Osteocyte (in vitro differentiated cells): ENCODE measurements at regions not wholly inside any gene's neighbourhood (a gene's known extent, or its start where the extent isn't known, plus 50 kb on each side); places are given as distances from the start of the nearest gene placed in this dataset.

ENCODE experiments used
- DNase-seq: peaks from one replicate; pipeline ENCODE4 v3.0.0; 2021; ENCODE audit warnings: mixed read lengths; ENCODE audit not compliant: unreplicated experiment; ENCODE audit errors: extremely low spot score
- H3K27ac Mint-ChIP-seq: one replicate; pipeline ENCODE4 v1.8.0; 2021; ENCODE audit warnings: mild to moderate bottlenecking, mixed read lengths; ENCODE audit not compliant: unreplicated experiment
- H3K27me3 Mint-ChIP-seq: one replicate; pipeline ENCODE4 v1.8.0; 2021; ENCODE audit warnings: mixed read lengths; ENCODE audit not compliant: unreplicated experiment
- H3K36me3 Mint-ChIP-seq: one replicate; pipeline ENCODE4 v1.8.0; 2021; ENCODE audit warnings: mixed read lengths; ENCODE audit not compliant: unreplicated experiment
- H3K4me1 Mint-ChIP-seq: one replicate; pipeline ENCODE4 v1.8.0; 2021; ENCODE audit warnings: mixed read lengths; ENCODE audit not compliant: unreplicated experiment
- H3K4me3 Mint-ChIP-seq: one replicate; pipeline ENCODE4 v1.8.0; 2021; ENCODE audit warnings: mild to moderate bottlenecking, moderate library complexity, mixed read lengths; ENCODE audit not compliant: unreplicated experiment
- H3K9me3 Mint-ChIP-seq: one replicate; pipeline ENCODE4 v1.8.0; 2021; ENCODE audit warnings: mixed read lengths; ENCODE audit not compliant: unreplicated experiment
- TF ChIP-seq, protein P1 (sequence below): fragments of 200-600 bp; sonication (generic); IDR thresholded peaks from 2 replicates; pipeline ENCODE4 v1.5.0; 2021; ENCODE audit warnings: antibody characterized with exemption, mild to moderate bottlenecking, moderate library complexity

DNA sequence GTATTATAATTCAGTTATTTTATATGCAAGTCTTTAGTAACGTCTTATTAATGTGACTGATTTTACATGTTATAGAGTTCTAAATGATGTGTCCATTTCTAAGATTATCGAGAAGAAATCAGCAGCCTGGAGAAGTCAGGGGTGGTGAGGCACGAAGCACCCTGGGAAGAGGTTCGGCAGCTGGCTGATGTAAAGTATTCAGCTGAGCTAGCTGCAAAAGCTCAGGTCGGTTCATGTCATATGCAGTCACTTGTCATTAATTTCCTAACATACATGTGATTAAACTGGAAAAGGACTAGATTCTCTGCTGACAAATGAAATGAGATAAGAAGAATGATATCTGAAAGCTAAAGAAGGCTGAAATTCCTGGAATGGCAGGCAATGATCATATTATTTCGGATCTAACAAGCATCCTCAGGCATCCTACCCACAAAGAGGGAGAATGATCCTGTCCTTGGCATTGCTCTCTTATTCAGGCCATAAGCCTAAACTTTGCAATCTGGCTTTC lies 383.0 kb upstream of the SLITRK1 start:
- no peaks in the 10 kb centered on the region for H3K36me3 Mint-ChIP-seq
- no peaks in the 10 kb centered on the region for H3K9me3 Mint-ChIP-seq

DNA sequence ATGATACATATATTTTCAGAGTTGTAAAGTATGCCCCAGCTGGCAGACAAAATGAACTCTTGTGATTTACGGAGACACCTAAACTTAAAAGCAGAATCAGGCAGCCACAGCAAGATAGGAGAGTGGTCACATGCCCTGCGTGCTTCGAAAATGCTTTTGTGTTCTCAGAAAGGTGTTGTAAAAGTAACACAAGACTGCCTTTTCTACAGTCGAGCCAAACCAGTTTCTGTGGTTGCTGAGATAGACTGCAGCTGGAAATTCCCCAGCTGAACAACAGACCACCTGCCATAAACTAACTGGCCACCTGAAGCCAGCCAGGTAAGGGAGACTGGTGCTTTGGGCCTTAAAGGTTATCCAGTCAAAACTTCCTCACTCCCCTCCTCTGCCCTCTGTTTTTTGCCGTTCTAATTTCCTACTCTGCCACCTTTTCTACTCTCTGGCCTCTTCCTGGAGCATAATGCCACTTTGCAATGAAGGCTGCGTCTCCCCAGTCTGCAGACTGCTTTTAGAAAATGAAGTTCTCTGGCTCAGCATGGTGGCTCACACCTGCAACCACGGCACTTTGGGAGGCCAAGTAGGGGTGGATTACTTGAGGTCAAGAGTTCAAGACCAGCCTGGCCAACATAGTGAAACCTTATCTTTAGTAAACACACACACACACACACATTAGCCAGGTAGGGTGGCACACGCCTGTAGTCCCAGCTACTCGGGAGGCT lies 381.2 kb upstream of the SLITRK1 start:
- Mint-ChIP-seq H3K27ac (no peak overlapping the region), H3K9me3 (no peaks in the 10 kb centered on the region), H3K4me3 (no peak overlapping the region), H3K27me3 (no peaks in the 10 kb centered on the region), H3K36me3 (no peaks in the 10 kb centered on the region), H3K4me1 (no peaks in the 10 kb centered on the region)
- TF ChIP-seq, protein P1, sequence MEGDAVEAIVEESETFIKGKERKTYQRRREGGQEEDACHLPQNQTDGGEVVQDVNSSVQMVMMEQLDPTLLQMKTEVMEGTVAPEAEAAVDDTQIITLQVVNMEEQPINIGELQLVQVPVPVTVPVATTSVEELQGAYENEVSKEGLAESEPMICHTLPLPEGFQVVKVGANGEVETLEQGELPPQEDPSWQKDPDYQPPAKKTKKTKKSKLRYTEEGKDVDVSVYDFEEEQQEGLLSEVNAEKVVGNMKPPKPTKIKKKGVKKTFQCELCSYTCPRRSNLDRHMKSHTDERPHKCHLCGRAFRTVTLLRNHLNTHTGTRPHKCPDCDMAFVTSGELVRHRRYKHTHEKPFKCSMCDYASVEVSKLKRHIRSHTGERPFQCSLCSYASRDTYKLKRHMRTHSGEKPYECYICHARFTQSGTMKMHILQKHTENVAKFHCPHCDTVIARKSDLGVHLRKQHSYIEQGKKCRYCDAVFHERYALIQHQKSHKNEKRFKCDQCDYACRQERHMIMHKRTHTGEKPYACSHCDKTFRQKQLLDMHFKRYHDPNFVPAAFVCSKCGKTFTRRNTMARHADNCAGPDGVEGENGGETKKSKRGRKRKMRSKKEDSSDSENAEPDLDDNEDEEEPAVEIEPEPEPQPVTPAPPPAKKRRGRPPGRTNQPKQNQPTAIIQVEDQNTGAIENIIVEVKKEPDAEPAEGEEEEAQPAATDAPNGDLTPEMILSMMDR, result no peak
- no peak for DNase-seq

More for the DNA sequence above, 383.0 kb upstream of the SLITRK1 start:
- Mint-ChIP-seq H3K4me3 (no peak overlapping the region), H3K4me1 (no peaks in the 10 kb centered on the region), H3K27me3 (no peaks in the 10 kb centered on the region), H3K27ac (no peak overlapping the region)
- TF ChIP-seq, protein P1, result no peak
- DNase-seq, result no peak

DNA sequence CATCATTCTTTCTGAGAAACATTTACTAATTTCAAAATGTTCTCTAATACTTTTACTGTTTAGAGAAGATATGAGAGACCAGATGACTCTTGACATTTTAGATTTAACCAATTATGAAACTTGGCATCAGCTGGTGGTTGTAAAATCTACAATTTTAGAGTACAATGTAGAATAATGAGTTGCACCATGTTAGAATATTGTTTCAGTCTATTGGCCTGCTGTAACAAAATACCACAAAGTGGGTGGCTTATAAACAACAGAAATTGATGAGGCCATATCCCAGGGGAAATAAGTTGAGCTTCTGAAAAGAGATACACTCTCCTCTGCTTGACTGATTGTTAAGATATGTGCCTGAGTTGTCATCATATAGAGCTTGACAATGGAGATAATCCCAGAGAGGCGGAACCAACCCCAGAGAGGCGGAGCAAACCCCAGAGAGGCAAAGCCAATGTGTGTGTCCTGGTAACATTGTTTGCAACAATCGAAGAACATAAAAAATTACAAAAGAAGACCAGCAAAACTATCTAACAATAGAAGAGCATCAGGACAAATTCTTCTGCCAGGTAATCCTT lies 373.0 kb upstream of the SLITRK1 start:
- Mint-ChIP-seq H3K4me3 (no peak overlapping the region), H3K27me3 (no peaks in the 10 kb centered on the region), H3K36me3 (no peaks in the 10 kb centered on the region), H3K9me3 (peaks cover 5% of the 10 kb centered on the region), H3K4me1 (peaks cover 8% of the 10 kb centered on the region), H3K27ac (no peak overlapping the region)
- no peak for DNase-seq
- TF ChIP-seq, protein P1, result no peak

DNA sequence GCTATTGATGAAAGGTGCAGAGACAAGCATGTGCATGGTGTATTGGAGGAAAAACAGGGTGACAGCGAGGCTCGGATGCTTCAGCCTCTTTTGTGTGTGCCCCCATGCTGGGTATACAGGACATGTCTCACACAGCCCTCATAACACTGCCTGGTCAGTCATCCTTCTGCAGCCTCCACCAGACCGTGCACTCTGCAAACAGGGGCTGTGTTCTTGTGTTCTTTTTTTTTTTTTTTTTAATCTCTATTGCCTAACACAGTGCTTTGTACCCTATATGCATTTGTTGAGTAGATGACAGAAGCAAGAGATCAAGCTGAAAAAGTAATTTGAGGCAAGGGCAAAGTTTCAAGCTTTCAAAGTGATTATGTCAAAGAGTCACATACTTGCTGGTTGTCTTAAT lies 367.2 kb upstream of the SLITRK1 start:
- Mint-ChIP-seq H3K27ac (no peak overlapping the region), H3K36me3 (no peaks in the 10 kb centered on the region), H3K9me3 (peaks cover 5% of the 10 kb centered on the region), H3K27me3 (no peaks in the 10 kb centered on the region), H3K4me1 (no peaks in the 10 kb centered on the region), H3K4me3 (no peak overlapping the region)
- TF ChIP-seq, protein P1, result no peak
- no peak for DNase-seq

- H3K4me1 Mint-ChIP-seq, result no peaks in the 10 kb centered on the region
- H3K27me3 Mint-ChIP-seq, result no peaks in the 10 kb centered on the region
- H3K27ac Mint-ChIP-seq, result no peak overlapping the region
- H3K4me3 Mint-ChIP-seq, result no peak overlapping the region
- peaks cover 8% of the 10 kb centered on the region for H3K9me3 Mint-ChIP-seq
- no peaks in the 10 kb centered on the region for H3K36me3 Mint-ChIP-seq
- TF ChIP-seq, protein P1, result no peak
- DNase-seq, result no peak
Measured at GRCh38 chr13:84243340-84243739, 361.1 kb upstream of the SLITRK1 start.
